ENCODE measurements at regions not wholly inside any gene's neighbourhood (a gene's known extent, or its start where the extent isn't known, plus 50 kb on each side); places are given as distances from the start of the nearest gene placed in this dataset.
"Not testable (repeated sequence)": the region's sequence is repeated elsewhere in the genome, so short reads cannot be mapped to it uniquely, and the experiment has no call there.

GRCh38 chr14:51369814-51370213 lies 129.8 kb downstream of the TMX1 start:
- no TSS peak for BruUV-seq (replicated peaks)
- Histone ChIP-seq H4K20me1 (replicated peaks; ENCODE audit: control insufficient read depth, extremely low read depth, insufficient read depth, low read length) (no peaks in the 10 kb centered on the region), H2AFZ (ENCODE audit: low read depth, low read length) (no peak overlapping the region), H3K9me3 (replicated peaks; ENCODE audit: control insufficient read depth, insufficient read depth, low read length) (no peaks in the 10 kb centered on the region), H3K9me1 (replicated peaks; ENCODE audit: control insufficient read depth, extremely low read depth, insufficient read depth, low read length) (no peaks in the 10 kb centered on the region), H3K27me3 (ENCODE audit: control insufficient read depth in 2 of 2, insufficient read depth in 2 of 2, low read length in 2 of 2) (no peaks in the 10 kb centered on the region), H3K4me3 (replicated peaks in 1 of 3; ENCODE audit: insufficient read depth in 1 of 3, low read depth in 1 of 3, low read length in 3 of 3) (no peak overlapping the region), H3K4me2 (ENCODE audit: insufficient read depth, low read length) (no peak overlapping the region), H3K9ac (replicated peaks; ENCODE audit: extremely low read depth, insufficient read depth, low read length) (no peak overlapping the region), H3K4me1 (ENCODE audit: control insufficient read depth, extremely low read depth, insufficient read depth, low read length) (peaks cover 2% of the 10 kb centered on the region), H3K79me2 (ENCODE audit: control insufficient read depth, insufficient read depth, low read length) (no peaks in the 10 kb centered on the region), H3K36me3 (ENCODE audit: control insufficient read depth in 2 of 2, extremely low read depth in 1 of 2, insufficient read depth in 2 of 2, low read length in 2 of 2) (no peaks in the 10 kb centered on the region), H3K27ac (ENCODE audit: insufficient read depth, low read depth, low read length) (no peak overlapping the region)
- CTCF ChIA-PET: interaction anchor here (1.0 to 2.2 kb wide), 7 partner anchors 10 to 406 kb away, joined by 3 to 11 read pairs (median 5); partner anchors contain the start of gene FRMD6
- intact Hi-C loops (cut with micrococcal nuclease): loop anchor here (1.0 kb wide), 1 partner anchor 282 kb away; no protein-coding TSS in a partner anchor
- FAIRE-seq: peak; percentile 52
- TF ChIP-seq CTCF (IDR thresholded peaks at IDR 0.05; ENCODE audit: extremely low read depth in 1 of 2, insufficient read depth in 1 of 2, low read depth in 1 of 2, low read length in 2 of 2) (peak; percentile 28 to 31), FOS (IDR thresholded peaks at IDR 0.05; ENCODE audit: borderline replicate concordance, insufficient read depth, low read length) (no peak)
- POLR2A ChIA-PET: no interaction called here
- DNase-seq (ENCODE audit: low read depth, low spot score): peak; percentile 21
- dilution Hi-C loops (cut with MboI; ENCODE audit: extremely low pct_ligation_motif_present, low sequenced_read_pairs): no loop called here

- H3K4me3 ChIP-seq (replicated peaks in 1 of 3; ENCODE audit: insufficient read depth in 1 of 3, low read depth in 1 of 3, low read length in 3 of 3): no peak overlapping the region
- no peak overlapping the region for H2AFZ ChIP-seq (ENCODE audit: low read depth, low read length)
- no peaks in the 10 kb centered on the region for H3K36me3 ChIP-seq (ENCODE audit: control insufficient read depth in 2 of 2, extremely low read depth in 1 of 2, insufficient read depth in 2 of 2, low read length in 2 of 2)
- H3K4me2 ChIP-seq (ENCODE audit: insufficient read depth, low read length): no peak overlapping the region
- no TSS peak for BruUV-seq (replicated peaks)
- ChIA-PET POLR2A (no interaction called here), CTCF (interaction anchor here (0.7 to 2.2 kb wide), 9 partner anchors 9 to 405 kb away, joined by 3 to 11 read pairs (median 4); partner anchors contain the start of gene FRMD6)
- H3K9me1 ChIP-seq (replicated peaks; ENCODE audit: control insufficient read depth, extremely low read depth, insufficient read depth, low read length): no peaks in the 10 kb centered on the region
- TF ChIP-seq POLR2A (IDR thresholded peaks at IDR 0.05; ENCODE audit: low read depth, low read length): no peak
- no peak for TF ChIP-seq GATA2 (IDR thresholded peaks at IDR 0.05; ENCODE audit: insufficient read depth, insufficient read length, low read depth, low read length)
- no peak overlapping the region for H3K27ac ChIP-seq (ENCODE audit: insufficient read depth, low read depth, low read length)
- H3K4me1 ChIP-seq (ENCODE audit: control insufficient read depth, extremely low read depth, insufficient read depth, low read length): peaks cover 2% of the 10 kb centered on the region
- intact Hi-C loops (cut with micrococcal nuclease): loop anchor here (1.0 kb wide), 1 partner anchor 281 kb away; no protein-coding TSS in a partner anchor
- H3K9ac ChIP-seq (replicated peaks; ENCODE audit: extremely low read depth, insufficient read depth, low read length): no peak overlapping the region
- H3K79me2 ChIP-seq (ENCODE audit: control insufficient read depth, insufficient read depth, low read length): no peaks in the 10 kb centered on the region
- no peak for DNase-seq (ENCODE audit: low read depth, low spot score)
- dilution Hi-C loops (cut with MboI; ENCODE audit: extremely low pct_ligation_motif_present, low sequenced_read_pairs): no loop called here
- FAIRE-seq: peak; percentile 12
- H4K20me1 ChIP-seq (replicated peaks; ENCODE audit: control insufficient read depth, extremely low read depth, insufficient read depth, low read length): no peaks in the 10 kb centered on the region
- no peaks in the 10 kb centered on the region for H3K9me3 ChIP-seq (replicated peaks; ENCODE audit: control insufficient read depth, insufficient read depth, low read length)
- no peaks in the 10 kb centered on the region for H3K27me3 ChIP-seq (ENCODE audit: control insufficient read depth in 2 of 2, insufficient read depth in 2 of 2, low read length in 2 of 2)
These were observed 130.8 kb downstream of the TMX1 start for GRCh38 chr14:51370758-51371386.

GRCh38 chr14:51377186-51377585 lies 137.1 kb downstream of the TMX1 start:
- DNase-seq (ENCODE audit: low read depth, low spot score); H4K20me1 ChIP-seq (replicated peaks; ENCODE audit: control insufficient read depth, extremely low read depth, insufficient read depth, low read length); BruUV-seq (replicated peaks); H3K9ac ChIP-seq (replicated peaks; ENCODE audit: extremely low read depth, insufficient read depth, low read length); H3K27ac ChIP-seq (ENCODE audit: insufficient read depth, low read depth, low read length); dilution Hi-C loops (cut with MboI; ENCODE audit: extremely low pct_ligation_motif_present, low sequenced_read_pairs); FAIRE-seq; H3K79me2 ChIP-seq (ENCODE audit: control insufficient read depth, insufficient read depth, low read length); H3K9me3 ChIP-seq (replicated peaks; ENCODE audit: control insufficient read depth, insufficient read depth, low read length); H3K9me1 ChIP-seq (replicated peaks; ENCODE audit: control insufficient read depth, extremely low read depth, insufficient read depth, low read length); H3K36me3 ChIP-seq (ENCODE audit: control insufficient read depth in 2 of 2, extremely low read depth in 1 of 2, insufficient read depth in 2 of 2, low read length in 2 of 2); H3K27me3 ChIP-seq (ENCODE audit: control insufficient read depth in 2 of 2, insufficient read depth in 2 of 2, low read length in 2 of 2); H2AFZ ChIP-seq (ENCODE audit: low read depth, low read length); H3K4me2 ChIP-seq (ENCODE audit: insufficient read depth, low read length); intact Hi-C loops (cut with micrococcal nuclease); H3K4me1 ChIP-seq (ENCODE audit: control insufficient read depth, extremely low read depth, insufficient read depth, low read length); H3K4me3 ChIP-seq (replicated peaks in 1 of 3; ENCODE audit: insufficient read depth in 1 of 3, low read depth in 1 of 3, low read length in 3 of 3); CTCF ChIA-PET: not testable (repeated sequence)
- POLR2A ChIA-PET: interaction anchor here (0.6 kb wide), 1 partner anchor 274 kb away, joined by 7 read pairs; the partner anchor contains the start of gene FRMD6

All from endothelial cell of umbilical vein (primary cell).